AG04450 (cell line): ENCODE measurements at regions not wholly inside any gene's neighbourhood (a gene's known extent, or its start where the extent isn't known, plus 50 kb on each side); places are given as distances from the start of the nearest gene placed in this dataset.

Experiments used
- CTCF ChIA-PET: fragments of 300-600, 350-600 bp; formaldehyde crosslinking; extraction: SDS; loops from one replicate; lab custom pipeline; 2022; ENCODE audit warnings: antibody characterized with exemption, inconsistent platforms; lab: Charles Lee
- POLR2A ChIA-PET: fragments of 350-600 bp; formaldehyde crosslinking; extraction: SDS; loops from one replicate; lab custom pipeline; 2021; ENCODE audit warnings: antibody characterized with exemption, inconsistent platforms; lab: Yijun Ruan, JAX
- DNase-seq: peaks from one replicate; pipeline ENCODE4 v3.0.0-alpha.2; 2011; ENCODE audit warnings: low read depth, low spot score
- H3K27ac ChIP-seq: one replicate; pipeline ENCODE4 v1.5.1; 2012; ENCODE audit warnings: low read depth, low read length, control low read depth
- H3K27me3 ChIP-seq: one replicate; pipeline ENCODE4 v1.6.0; 2012; ENCODE audit warnings: low read length; ENCODE audit not compliant: control insufficient read depth, insufficient read depth
- H3K4me3 ChIP-seq: 2 replicates; pipeline ENCODE4 v1.5.1; 2011; ENCODE audit warnings: mild to moderate bottlenecking, low read depth, low read length, control low read depth
- H3K9me3 ChIP-seq: 2 replicates; pipeline ENCODE4 v1.5.1; 2012; ENCODE audit warnings: low read length; ENCODE audit not compliant: control insufficient read depth, insufficient read depth
- TF ChIP-seq, protein P1 (sequence below): IDR thresholded peaks from 2 replicates; pipeline ENCODE4 v1.5.1; 2011; ENCODE audit warnings: low read depth, low read length, control low read depth, inconsistent platforms

- CTCF ChIA-PET: interaction anchor here (1.5 kb wide), 1 partner anchor 16 kb away, joined by 12 read pairs; no protein-coding TSS in a partner anchor
- TF ChIP-seq, protein P1, sequence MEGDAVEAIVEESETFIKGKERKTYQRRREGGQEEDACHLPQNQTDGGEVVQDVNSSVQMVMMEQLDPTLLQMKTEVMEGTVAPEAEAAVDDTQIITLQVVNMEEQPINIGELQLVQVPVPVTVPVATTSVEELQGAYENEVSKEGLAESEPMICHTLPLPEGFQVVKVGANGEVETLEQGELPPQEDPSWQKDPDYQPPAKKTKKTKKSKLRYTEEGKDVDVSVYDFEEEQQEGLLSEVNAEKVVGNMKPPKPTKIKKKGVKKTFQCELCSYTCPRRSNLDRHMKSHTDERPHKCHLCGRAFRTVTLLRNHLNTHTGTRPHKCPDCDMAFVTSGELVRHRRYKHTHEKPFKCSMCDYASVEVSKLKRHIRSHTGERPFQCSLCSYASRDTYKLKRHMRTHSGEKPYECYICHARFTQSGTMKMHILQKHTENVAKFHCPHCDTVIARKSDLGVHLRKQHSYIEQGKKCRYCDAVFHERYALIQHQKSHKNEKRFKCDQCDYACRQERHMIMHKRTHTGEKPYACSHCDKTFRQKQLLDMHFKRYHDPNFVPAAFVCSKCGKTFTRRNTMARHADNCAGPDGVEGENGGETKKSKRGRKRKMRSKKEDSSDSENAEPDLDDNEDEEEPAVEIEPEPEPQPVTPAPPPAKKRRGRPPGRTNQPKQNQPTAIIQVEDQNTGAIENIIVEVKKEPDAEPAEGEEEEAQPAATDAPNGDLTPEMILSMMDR: no peak
- POLR2A ChIA-PET: no interaction called here
Measured at GRCh38 chr6:142005021-142005420, 127.7 kb upstream of the GJE1 start.

GRCh38 chr6:142002825-142003405 is 129.8 kb upstream of the GJE1 start:
- ChIA-PET CTCF (interaction anchor here (1.1 kb wide), 1 partner anchor 13 kb away, joined by 5 read pairs; no protein-coding TSS in a partner anchor), POLR2A (no interaction called here)
- Histone ChIP-seq H3K27me3 (no peaks in the 10 kb centered on the region), H3K9me3 (no peaks in the 10 kb centered on the region), H3K4me3 (no peak overlapping the region), H3K27ac (no peak overlapping the region)
- TF ChIP-seq, protein P1: no peak
- no peak for DNase-seq

More at GRCh38 chr6:142005021-142005420, 127.7 kb upstream of the GJE1 start:
- no peak overlapping the region for H3K4me3 ChIP-seq
- no peaks in the 10 kb centered on the region for H3K27me3 ChIP-seq
- no peak for DNase-seq
- H3K27ac ChIP-seq: no peak overlapping the region
- H3K9me3 ChIP-seq: no peaks in the 10 kb centered on the region

DNA sequence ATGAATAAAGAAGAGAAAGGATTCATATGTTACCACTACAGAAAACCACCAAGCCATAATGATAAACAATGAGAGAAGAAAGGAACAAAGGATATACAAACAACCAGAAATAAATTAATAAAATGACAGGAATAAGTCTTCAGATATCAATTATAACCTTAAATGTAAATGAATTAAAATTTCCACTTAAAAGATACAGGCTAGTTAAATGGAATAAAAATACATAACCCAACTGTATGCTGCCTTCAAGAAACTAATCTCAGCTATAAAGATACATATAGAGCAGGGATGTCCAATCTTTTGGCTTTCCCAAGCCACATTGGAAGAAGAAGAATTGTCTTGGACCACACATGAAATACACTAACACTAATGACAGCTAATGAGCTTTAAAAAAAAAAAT is 135.9 kb upstream of the GJE1 start:
- ChIA-PET CTCF (no interaction called here), POLR2A (no interaction called here)
- Histone ChIP-seq H3K27ac (no peak overlapping the region), H3K27me3 (no peaks in the 10 kb centered on the region), H3K4me3 (no peak overlapping the region), H3K9me3 (peaks cover 3% of the 10 kb centered on the region; the same call in 1 of the 2 replicates)
- DNase-seq: no peak
- TF ChIP-seq, protein P1: no peak

DNA sequence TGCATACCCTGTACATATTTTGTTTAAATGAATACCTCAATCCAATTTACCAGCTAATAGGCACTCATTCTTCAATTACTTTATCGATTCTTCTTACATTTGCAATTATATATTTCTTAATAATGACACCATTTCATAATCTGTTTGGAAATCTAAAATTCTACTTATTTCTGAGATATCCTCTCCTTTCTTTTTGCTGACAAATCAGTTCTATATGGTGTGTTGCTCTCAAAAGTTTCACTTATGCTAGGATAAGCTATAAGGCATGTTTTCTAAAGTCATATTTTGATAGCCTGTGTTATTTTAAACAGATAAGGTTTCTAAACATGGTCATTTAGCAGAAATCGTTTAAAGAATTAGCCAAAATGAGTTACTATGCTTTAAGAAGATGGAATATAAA is 140.6 kb upstream of the GJE1 start:
- TF ChIP-seq, protein P1: no peak
- Histone ChIP-seq H3K4me3 (no peak overlapping the region), H3K27ac (no peak overlapping the region), H3K27me3 (no peaks in the 10 kb centered on the region), H3K9me3 (peaks cover 3% of the 10 kb centered on the region; the same call in 1 of the 2 replicates)
- ChIA-PET CTCF (interaction anchor here (0.8 to 4.4 kb wide), 2 partner anchors 37 to 120 kb away, joined by 3 to 78 read pairs; no protein-coding TSS in a partner anchor), POLR2A (no interaction called here)
- DNase-seq: no peak

DNA sequence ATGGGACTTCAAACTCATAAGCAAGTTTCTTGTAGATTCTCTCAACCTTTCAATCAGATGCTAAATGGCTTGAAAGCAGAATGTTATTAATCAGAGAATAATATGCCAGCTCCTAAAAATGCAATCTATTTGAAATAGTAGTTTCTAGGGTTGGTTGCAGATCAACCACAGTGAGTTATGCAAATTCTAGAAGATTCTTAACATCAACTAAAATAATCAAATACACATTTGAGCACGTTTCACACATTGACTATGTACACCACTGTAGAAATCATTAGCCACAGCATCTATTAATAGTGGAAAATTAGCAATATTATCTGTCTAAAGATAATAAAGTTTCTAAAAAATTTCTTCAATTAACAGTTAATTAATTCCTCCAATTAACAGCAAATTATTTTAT is 141.9 kb upstream of the GJE1 start:
- TF ChIP-seq, protein P1: no peak
- ChIA-PET POLR2A (no interaction called here), CTCF (interaction anchor here (0.5 to 4.4 kb wide), 8 partner anchors 18 to 1184 kb away, joined by 3 to 78 read pairs (median 10); partner anchors contain the start of genes NMBR and VTA1)
- no peak overlapping the region for H3K4me3 ChIP-seq
- no peak overlapping the region for H3K27ac ChIP-seq
- peaks cover 3% of the 10 kb centered on the region; the same call in 1 of the 2 replicates for H3K9me3 ChIP-seq
- no peak for DNase-seq
- H3K27me3 ChIP-seq: no peaks in the 10 kb centered on the region
